Ishikawa (cell line): ENCODE measurements at regions not wholly inside any gene's neighbourhood (a gene's known extent, or its start where the extent isn't known, plus 50 kb on each side); places are given as distances from the start of the nearest gene placed in this dataset.

Experiments used
- CEBPB ChIP-seq: IDR thresholded peaks from 2 replicates; pipeline ENCODE4 v1.6.1; 2012
- CREB1 ChIP-seq: IDR thresholded peaks from 2 replicates; pipeline ENCODE4 v1.6.1; 2012; ENCODE audit warnings: low read depth
- EGR1 ChIP-seq: IDR thresholded peaks from 2 replicates; pipeline ENCODE4 v1.6.1; 2012
- EP300 ChIP-seq: IDR thresholded peaks from 2 replicates; pipeline ENCODE4 v1.6.1; 2012; ENCODE audit warnings: borderline replicate concordance
- FOXM1 ChIP-seq: IDR thresholded peaks from 2 replicates; pipeline ENCODE4 v1.6.1; 2012; ENCODE audit warnings: low read depth, borderline replicate concordance
- NFIC ChIP-seq: IDR thresholded peaks from 2 replicates; pipeline ENCODE4 v1.6.1; 2012
- RAD21 ChIP-seq: IDR thresholded peaks from 2 replicates; pipeline ENCODE4 v1.6.1; 2012; ENCODE audit warnings: low read depth
- TAF1 ChIP-seq: IDR thresholded peaks from 2 replicates; pipeline ENCODE4 v1.6.1; 2012; ENCODE audit warnings: low read depth, mild to moderate bottlenecking
- TCF12 ChIP-seq: IDR thresholded peaks from 2 replicates; pipeline ENCODE4 v1.6.1; 2012; ENCODE audit warnings: low read depth
- TEAD4 ChIP-seq: IDR thresholded peaks from 2 replicates; pipeline ENCODE4 v1.6.1; 2012
- YY1 ChIP-seq: IDR thresholded peaks from 2 replicates; pipeline ENCODE4 v1.6.1; 2012; ENCODE audit warnings: low read depth
- ZBTB7A ChIP-seq: IDR thresholded peaks from 2 replicates; pipeline ENCODE4 v1.6.1; 2012; ENCODE audit warnings: low read depth
- TF ChIP-seq, protein P1 (sequence below): IDR thresholded peaks from 2 replicates; pipeline ENCODE4 v1.6.1; 2012; ENCODE audit warnings: low read depth, mild to moderate bottlenecking
- TF ChIP-seq, protein P2 (sequence below): IDR thresholded peaks from 2 replicates; pipeline ENCODE4 v1.6.1; 2012
- TF ChIP-seq, protein P3 (sequence below): IDR thresholded peaks from 2 replicates; pipeline ENCODE4 v1.6.1; 2012

DNA sequence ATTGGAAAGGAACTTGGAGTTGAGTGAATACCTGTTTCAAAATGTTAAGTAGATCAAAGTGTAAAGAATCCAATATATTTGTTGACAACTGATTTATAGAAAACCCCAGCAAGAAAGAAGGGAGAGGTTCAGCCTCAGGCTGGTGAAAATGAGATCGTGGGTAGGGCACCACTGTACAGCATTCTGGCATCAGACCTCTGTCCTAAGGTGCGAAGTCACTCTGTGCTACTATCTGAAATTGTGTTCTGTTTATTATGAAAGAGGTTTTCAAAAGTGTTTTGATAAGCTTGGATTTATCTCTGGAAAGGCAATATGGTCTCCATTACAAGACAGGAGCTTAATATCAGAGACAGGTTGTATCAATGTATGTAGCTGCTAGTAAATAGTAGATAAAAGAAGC is 80.5 kb upstream of the MAP4K3 start:
- TF ChIP-seq, protein P1, sequence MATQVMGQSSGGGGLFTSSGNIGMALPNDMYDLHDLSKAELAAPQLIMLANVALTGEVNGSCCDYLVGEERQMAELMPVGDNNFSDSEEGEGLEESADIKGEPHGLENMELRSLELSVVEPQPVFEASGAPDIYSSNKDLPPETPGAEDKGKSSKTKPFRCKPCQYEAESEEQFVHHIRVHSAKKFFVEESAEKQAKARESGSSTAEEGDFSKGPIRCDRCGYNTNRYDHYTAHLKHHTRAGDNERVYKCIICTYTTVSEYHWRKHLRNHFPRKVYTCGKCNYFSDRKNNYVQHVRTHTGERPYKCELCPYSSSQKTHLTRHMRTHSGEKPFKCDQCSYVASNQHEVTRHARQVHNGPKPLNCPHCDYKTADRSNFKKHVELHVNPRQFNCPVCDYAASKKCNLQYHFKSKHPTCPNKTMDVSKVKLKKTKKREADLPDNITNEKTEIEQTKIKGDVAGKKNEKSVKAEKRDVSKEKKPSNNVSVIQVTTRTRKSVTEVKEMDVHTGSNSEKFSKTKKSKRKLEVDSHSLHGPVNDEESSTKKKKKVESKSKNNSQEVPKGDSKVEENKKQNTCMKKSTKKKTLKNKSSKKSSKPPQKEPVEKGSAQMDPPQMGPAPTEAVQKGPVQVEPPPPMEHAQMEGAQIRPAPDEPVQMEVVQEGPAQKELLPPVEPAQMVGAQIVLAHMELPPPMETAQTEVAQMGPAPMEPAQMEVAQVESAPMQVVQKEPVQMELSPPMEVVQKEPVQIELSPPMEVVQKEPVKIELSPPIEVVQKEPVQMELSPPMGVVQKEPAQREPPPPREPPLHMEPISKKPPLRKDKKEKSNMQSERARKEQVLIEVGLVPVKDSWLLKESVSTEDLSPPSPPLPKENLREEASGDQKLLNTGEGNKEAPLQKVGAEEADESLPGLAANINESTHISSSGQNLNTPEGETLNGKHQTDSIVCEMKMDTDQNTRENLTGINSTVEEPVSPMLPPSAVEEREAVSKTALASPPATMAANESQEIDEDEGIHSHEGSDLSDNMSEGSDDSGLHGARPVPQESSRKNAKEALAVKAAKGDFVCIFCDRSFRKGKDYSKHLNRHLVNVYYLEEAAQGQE: no peak
- TF ChIP-seq FOXM1: no peak
- no peak for TF ChIP-seq EGR1
- TF ChIP-seq YY1: no peak
- TF ChIP-seq RAD21: no peak
- no peak for TF ChIP-seq TEAD4
- no peak for TF ChIP-seq NFIC
- TF ChIP-seq, protein P2, sequence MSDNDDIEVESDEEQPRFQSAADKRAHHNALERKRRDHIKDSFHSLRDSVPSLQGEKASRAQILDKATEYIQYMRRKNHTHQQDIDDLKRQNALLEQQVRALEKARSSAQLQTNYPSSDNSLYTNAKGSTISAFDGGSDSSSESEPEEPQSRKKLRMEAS: no peak
- no peak for TF ChIP-seq TCF12
- no peak for TF ChIP-seq CEBPB

DNA sequence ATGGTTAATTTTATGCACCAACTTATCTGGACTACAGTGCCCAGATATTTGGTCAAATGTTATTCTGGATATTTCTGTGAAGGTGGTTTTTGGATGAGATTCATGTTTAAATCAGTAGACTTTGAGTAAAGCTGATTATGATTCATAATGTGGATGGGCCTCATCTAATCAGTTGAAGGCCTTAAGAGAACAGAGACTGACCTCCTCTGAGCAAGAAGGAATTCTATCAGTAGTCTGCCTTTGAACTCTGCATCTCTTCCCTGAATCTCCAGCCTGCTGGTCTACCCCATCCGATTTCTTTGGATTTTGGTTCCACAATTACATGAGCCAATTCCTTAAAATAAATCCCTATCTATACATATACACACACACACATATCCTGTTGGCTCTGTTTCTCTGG is 82.8 kb upstream of the MAP4K3 start:
- TF ChIP-seq ZBTB7A (no peak), EP300 (no peak), YY1 (no peak), CREB1 (no peak), TEAD4 (no peak), FOXM1 (no peak), TCF12 (no peak), EGR1 (no peak), CEBPB (no peak), RAD21 (no peak), NFIC (no peak), TAF1 (no peak)
- TF ChIP-seq, protein P1: no peak
- TF ChIP-seq, protein P3, sequence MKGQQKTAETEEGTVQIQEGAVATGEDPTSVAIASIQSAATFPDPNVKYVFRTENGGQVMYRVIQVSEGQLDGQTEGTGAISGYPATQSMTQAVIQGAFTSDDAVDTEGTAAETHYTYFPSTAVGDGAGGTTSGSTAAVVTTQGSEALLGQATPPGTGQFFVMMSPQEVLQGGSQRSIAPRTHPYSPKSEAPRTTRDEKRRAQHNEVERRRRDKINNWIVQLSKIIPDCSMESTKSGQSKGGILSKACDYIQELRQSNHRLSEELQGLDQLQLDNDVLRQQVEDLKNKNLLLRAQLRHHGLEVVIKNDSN: no peak
- TF ChIP-seq, protein P2: no peak

DNA sequence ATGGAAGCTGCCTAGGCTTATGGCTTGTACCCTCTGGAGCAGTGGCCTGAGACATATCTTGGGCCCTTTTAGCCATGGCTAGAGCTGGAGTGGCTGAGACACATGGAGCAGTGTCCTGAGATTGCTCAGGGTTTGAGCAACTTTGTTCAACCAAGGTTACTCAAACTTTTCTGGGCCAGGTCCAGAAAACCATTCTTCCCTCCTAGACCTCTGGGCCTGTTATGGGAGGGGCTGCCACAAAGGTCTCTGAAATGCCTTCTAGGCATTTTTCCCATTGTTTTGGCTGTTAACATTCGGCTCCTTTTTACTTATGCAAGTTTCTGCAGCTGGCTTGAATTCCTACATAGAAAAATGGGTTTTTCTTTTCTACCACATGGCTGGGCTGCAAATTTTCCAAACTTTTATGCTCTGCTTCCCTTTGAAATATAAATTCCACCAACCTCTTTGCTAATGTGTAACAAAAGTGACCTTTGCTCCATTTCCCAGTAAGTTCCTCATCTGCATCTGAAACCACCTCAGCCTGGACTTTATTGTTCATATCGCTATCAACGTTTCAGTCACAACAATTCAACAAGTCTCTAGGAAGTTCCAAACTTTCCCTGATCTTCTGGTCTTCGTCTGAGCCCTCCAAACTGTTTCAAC is 84.9 kb upstream of the MAP4K3 start:
- TF ChIP-seq NFIC: 0 out of 2 replicates have a peak, but pooled peaks have one; percentile 23
- TF ChIP-seq, protein P3: no peak

DNA sequence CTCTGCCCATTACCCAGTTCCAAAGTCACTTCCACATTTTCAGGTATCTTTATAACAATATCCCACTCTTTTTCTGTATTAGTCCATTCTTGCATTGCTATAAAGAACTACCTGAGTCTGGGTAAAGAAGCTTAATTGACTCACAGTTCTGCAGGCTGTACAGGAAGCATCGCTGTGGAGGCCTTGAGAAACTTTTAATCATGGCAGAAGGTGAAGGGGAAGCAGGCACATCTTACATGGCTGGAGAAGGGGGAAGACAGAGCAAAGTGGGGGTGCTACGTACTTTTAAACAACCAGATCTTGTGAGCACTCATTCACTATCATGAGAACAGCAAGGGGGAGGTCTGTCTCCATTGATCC is 85.4 kb upstream of the MAP4K3 start:
- no peak for TF ChIP-seq TEAD4

DNA sequence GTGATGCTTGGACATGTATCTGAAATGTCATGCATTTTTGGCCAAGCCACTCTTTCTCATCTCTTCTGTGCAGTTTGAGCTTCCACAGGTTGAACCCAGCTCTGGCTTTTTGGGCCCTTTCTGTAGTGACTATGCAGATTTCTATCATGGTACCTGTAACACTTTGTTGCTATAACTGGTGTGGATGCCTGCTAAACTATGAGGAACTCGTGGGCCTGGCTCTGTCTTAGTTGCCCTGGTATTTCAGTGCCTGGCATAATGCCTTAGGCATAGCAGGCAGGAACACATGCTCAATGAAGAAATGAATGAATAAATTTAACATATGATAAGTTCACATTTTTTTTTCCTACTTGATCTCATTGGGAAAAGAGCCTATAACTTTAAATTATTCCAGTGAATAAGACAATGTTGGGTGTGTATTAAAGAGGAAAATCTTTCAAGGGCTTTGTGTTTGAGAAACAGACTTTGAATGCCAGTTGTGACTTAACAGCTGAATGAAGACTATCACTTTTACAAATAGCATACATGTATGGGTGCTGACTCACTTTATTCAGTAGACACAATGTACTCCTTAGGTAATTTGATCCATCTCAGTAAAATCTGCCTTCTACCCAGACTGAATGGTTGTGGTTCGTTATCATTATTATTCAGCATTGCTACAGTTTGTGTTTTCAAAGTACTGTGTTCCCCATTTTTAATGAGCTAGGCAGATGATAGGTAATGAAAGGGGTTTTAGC is 86.4 kb upstream of the MAP4K3 start:
- TF ChIP-seq CREB1: no peak
- TF ChIP-seq CEBPB: no peak
- peak; percentile 85; the same call in 1 of the 2 replicates for TF ChIP-seq TEAD4
- no peak for TF ChIP-seq ZBTB7A
- TF ChIP-seq FOXM1: peak; percentile 70; the same call in 1 of the 2 replicates
- peak; percentile 37; the same call in 1 of the 2 replicates for TF ChIP-seq NFIC
- peak; percentile 83; the same call in 1 of the 2 replicates for TF ChIP-seq EP300
- TF ChIP-seq, protein P3: no peak
- no peak for TF ChIP-seq RAD21
- no peak for TF ChIP-seq YY1
- TF ChIP-seq, protein P1: no peak
- TF ChIP-seq TAF1: no peak
- no peak for TF ChIP-seq EGR1
- no peak; the same call in 1 of the 2 replicates for TF ChIP-seq TCF12
- TF ChIP-seq, protein P2: peak; percentile 57; the same call in 1 of the 2 replicates
